ENCODE measurements at regions not wholly inside any gene's neighbourhood (a gene's known extent, or its start where the extent isn't known, plus 50 kb on each side); places are given as distances from the start of the nearest gene placed in this dataset.

- Histone ChIP-seq H3K36me3 (replicated peaks; ENCODE audit: insufficient read depth, low read length) (no peaks in the 10 kb centered on the region), H3K9me3 (replicated peaks; ENCODE audit: insufficient read depth, low read length) (no peaks in the 10 kb centered on the region), H3K4me1 (ENCODE audit: low read length) (no peaks in the 10 kb centered on the region), H4K20me1 (ENCODE audit: insufficient read depth, low read length) (no peaks in the 10 kb centered on the region), H3K4me3 (ENCODE audit: low read length) (no peak overlapping the region), H3K27me3 (replicated peaks; ENCODE audit: insufficient read depth, low read length) (no peaks in the 10 kb centered on the region), H3K79me2 (ENCODE audit: low read length) (no peaks in the 10 kb centered on the region), H3K4me2 (ENCODE audit: low read depth, low read length) (no peak overlapping the region), H3K27ac (ENCODE audit: low read length) (no peak overlapping the region), H3K9me2 (replicated peaks; ENCODE audit: insufficient read depth, low read length) (no peaks in the 10 kb centered on the region), H3K9ac (ENCODE audit: low read length) (no peak overlapping the region), H2AFZ (ENCODE audit: low read length) (no peak overlapping the region), H3F3A (ENCODE audit: insufficient read depth, low read length) (no peaks in the 10 kb centered on the region)
- TF ChIP-seq EZH2phosphoT487 (IDR thresholded peaks at IDR 0.05; ENCODE audit: low read length) = no peak
- no peak for TF ChIP-seq EZH2 (optimal IDR thresholded peaks at IDR 0.05; ENCODE audit: low read depth, low read length)
- TF ChIP-seq CTCF (IDR thresholded peaks at IDR 0.05; ENCODE audit: low read length) = no peak
- DNase-seq = no peak
These were observed 486.7 kb upstream of the ADAMTS16 start for GRCh38 chr5:4653475-4653874.

GRCh38 chr5:4659851-4660250, 480.3 kb upstream of the ADAMTS16 start:
- TF ChIP-seq EZH2phosphoT487 (IDR thresholded peaks at IDR 0.05; ENCODE audit: low read length) (no peak), EZH2 (optimal IDR thresholded peaks at IDR 0.05; ENCODE audit: low read depth, low read length) (no peak), CTCF (IDR thresholded peaks at IDR 0.05; ENCODE audit: low read length) (no peak)
- H3K36me3 ChIP-seq (replicated peaks; ENCODE audit: insufficient read depth, low read length) = no peaks in the 10 kb centered on the region
- no peaks in the 10 kb centered on the region for H3K4me1 ChIP-seq (ENCODE audit: low read length)
- H3K4me3 ChIP-seq (ENCODE audit: low read length) = no peak overlapping the region
- no peak overlapping the region for H3K27ac ChIP-seq (ENCODE audit: low read length)
- H3K9me2 ChIP-seq (replicated peaks; ENCODE audit: insufficient read depth, low read length) = no peaks in the 10 kb centered on the region
- H2AFZ ChIP-seq (ENCODE audit: low read length) = no peak overlapping the region
- DNase-seq = no peak
- H3F3A ChIP-seq (ENCODE audit: insufficient read depth, low read length) = no peaks in the 10 kb centered on the region
- H3K9me3 ChIP-seq (replicated peaks; ENCODE audit: insufficient read depth, low read length) = no peaks in the 10 kb centered on the region
- no peak overlapping the region for H3K4me2 ChIP-seq (ENCODE audit: low read depth, low read length)
- no peaks in the 10 kb centered on the region for H4K20me1 ChIP-seq (ENCODE audit: insufficient read depth, low read length)
- H3K79me2 ChIP-seq (ENCODE audit: low read length) = no peaks in the 10 kb centered on the region
- H3K9ac ChIP-seq (ENCODE audit: low read length) = no peak overlapping the region
- H3K27me3 ChIP-seq (replicated peaks; ENCODE audit: insufficient read depth, low read length) = no peaks in the 10 kb centered on the region

GRCh38 chr5:4661326-4661725, 478.8 kb upstream of the ADAMTS16 start:
- H3K4me2 ChIP-seq (ENCODE audit: low read depth, low read length) = no peak overlapping the region
- H3F3A ChIP-seq (ENCODE audit: insufficient read depth, low read length) = no peaks in the 10 kb centered on the region
- no peaks in the 10 kb centered on the region for H3K9me3 ChIP-seq (replicated peaks; ENCODE audit: insufficient read depth, low read length)
- H3K4me3 ChIP-seq (ENCODE audit: low read length) = no peak overlapping the region
- no peak overlapping the region for H3K9ac ChIP-seq (ENCODE audit: low read length)
- H3K27me3 ChIP-seq (replicated peaks; ENCODE audit: insufficient read depth, low read length) = no peaks in the 10 kb centered on the region
- no peaks in the 10 kb centered on the region for H3K36me3 ChIP-seq (replicated peaks; ENCODE audit: insufficient read depth, low read length)
- no peaks in the 10 kb centered on the region for H3K4me1 ChIP-seq (ENCODE audit: low read length)
- no peak for TF ChIP-seq EZH2phosphoT487 (IDR thresholded peaks at IDR 0.05; ENCODE audit: low read length)
- TF ChIP-seq EZH2 (optimal IDR thresholded peaks at IDR 0.05; ENCODE audit: low read depth, low read length) = no peak
- TF ChIP-seq CTCF (IDR thresholded peaks at IDR 0.05; ENCODE audit: low read length) = no peak
- H3K27ac ChIP-seq (ENCODE audit: low read length) = no peak overlapping the region
- no peaks in the 10 kb centered on the region for H4K20me1 ChIP-seq (ENCODE audit: insufficient read depth, low read length)
- H3K79me2 ChIP-seq (ENCODE audit: low read length) = no peaks in the 10 kb centered on the region
- DNase-seq = no peak
- no peaks in the 10 kb centered on the region for H3K9me2 ChIP-seq (replicated peaks; ENCODE audit: insufficient read depth, low read length)
- no peak overlapping the region for H2AFZ ChIP-seq (ENCODE audit: low read length)

All from MM.1S (cell line).